MM.1S (cell line): ENCODE measurements at regions not wholly inside any gene's neighbourhood (a gene's known extent, or its start where the extent isn't known, plus 50 kb on each side); places are given as distances from the start of the nearest gene placed in this dataset.

ENCODE experiments used
- DNase-seq: peaks from one replicate; pipeline ENCODE4 v3.0.0-alpha.2; 2015
- H2AFZ ChIP-seq: fragments of 300-600 bp; sonication (generic); 2 replicates; pipeline ENCODE4 v1.6.0; 2016; ENCODE audit warnings: antibody characterized with exemption, low read length
- H3F3A ChIP-seq: fragments of 300-600 bp; sonication (generic); 2 replicates; pipeline ENCODE4 v1.6.1; 2016; ENCODE audit warnings: mild to moderate bottlenecking, antibody characterized with exemption, low read length, moderate library complexity, mixed read lengths; ENCODE audit not compliant: insufficient read depth
- H3K27ac ChIP-seq: fragments of 300-600 bp; sonication (generic); 2 replicates; pipeline ENCODE4 v1.5.1; 2016; ENCODE audit warnings: mild to moderate bottlenecking, low read length
- H3K27me3 ChIP-seq: fragments of 300-600 bp; sonication (generic); replicated peaks from 2 replicates; pipeline ENCODE4 v1.6.0; 2016; ENCODE audit warnings: low read length; ENCODE audit not compliant: insufficient read depth
- H3K36me3 ChIP-seq: fragments of 300-600 bp; sonication (generic); replicated peaks from 2 replicates; pipeline ENCODE4 v1.6.1; 2016; ENCODE audit warnings: mild to moderate bottlenecking, low read length, mixed read lengths; ENCODE audit not compliant: insufficient read depth
- H3K4me1 ChIP-seq: fragments of 300-600 bp; sonication (generic); 2 replicates; pipeline ENCODE4 v1.6.1; 2016; ENCODE audit warnings: low read length, mixed read lengths
- H3K4me2 ChIP-seq: fragments of 300-600 bp; sonication (generic); 2 replicates; pipeline ENCODE4 v1.6.0; 2016; ENCODE audit warnings: low read depth, low read length
- H3K4me3 ChIP-seq: fragments of 300-600 bp; sonication (generic); 2 replicates; pipeline ENCODE4 v1.5.1; 2016; ENCODE audit warnings: low read length, mixed read lengths
- H3K79me2 ChIP-seq: fragments of 300-600 bp; sonication (generic); 2 replicates; pipeline ENCODE4 v1.6.1; 2016; ENCODE audit warnings: mixed run types, low read length, mixed read lengths
- H3K9ac ChIP-seq: fragments of 300-600 bp; sonication (generic); 2 replicates; pipeline ENCODE4 v1.6.1; 2016; ENCODE audit warnings: low read length, mixed read lengths
- H3K9me2 ChIP-seq: fragments of 300-600 bp; sonication (generic); replicated peaks from 2 replicates; pipeline ENCODE4 v1.6.1; 2016; ENCODE audit warnings: mild to moderate bottlenecking, low read length, mixed read lengths; ENCODE audit not compliant: insufficient read depth
- H3K9me3 ChIP-seq: fragments of 300-600 bp; sonication (generic); replicated peaks from 2 replicates; pipeline ENCODE4 v1.6.1; 2016; ENCODE audit warnings: mild to moderate bottlenecking, low read length, mixed read lengths; ENCODE audit not compliant: insufficient read depth
- H4K20me1 ChIP-seq: fragments of 300-600 bp; sonication (generic); 2 replicates; pipeline ENCODE4 v1.6.1; 2016; ENCODE audit warnings: mild to moderate bottlenecking, low read length, moderate library complexity, mixed read lengths; ENCODE audit not compliant: insufficient read depth
- EZH2 ChIP-seq: fragments of 300-600 bp; sonication (generic); optimal IDR thresholded peaks from 2 replicates; pipeline ENCODE3; 2017; ENCODE audit warnings: low read depth, mild to moderate bottlenecking, antibody characterized with exemption, low read length, mixed read lengths
- EZH2phosphoT487 ChIP-seq: fragments of 300-600 bp; sonication (generic); IDR thresholded peaks from 2 replicates; pipeline ENCODE4 v1.6.1; 2018; ENCODE audit warnings: antibody characterized with exemption, low read length
- TF ChIP-seq, protein P1 (sequence below): fragments of 300-600 bp; sonication (generic); IDR thresholded peaks from 2 replicates; pipeline ENCODE4 v1.5.1; 2016; ENCODE audit warnings: antibody characterized with exemption, low read length, mixed read lengths

DNA sequence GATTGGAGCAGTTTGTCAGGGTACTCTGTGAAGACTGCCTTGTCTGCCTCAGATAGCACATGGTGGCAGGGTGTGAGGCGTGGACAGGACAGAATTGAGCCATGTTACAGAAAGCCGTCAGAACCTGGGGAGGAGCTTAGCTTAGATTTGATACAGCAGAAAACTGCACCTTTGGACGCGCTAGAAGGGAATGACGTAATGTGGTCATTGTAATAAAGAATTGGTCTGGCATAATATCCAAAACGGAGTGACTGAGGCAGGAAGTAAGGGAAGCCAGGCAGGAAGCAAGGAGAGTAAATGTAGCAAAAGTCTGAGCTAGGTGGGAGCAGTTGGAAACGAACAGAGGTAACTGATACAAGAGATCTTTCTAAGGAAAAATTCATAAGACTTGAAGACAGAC is 140.2 kb downstream of the CYB561 start:
- Histone ChIP-seq H3K9ac (no peak overlapping the region), H3K27ac (no peak overlapping the region), H3K9me2 (no peaks in the 10 kb centered on the region), H3K36me3 (no peaks in the 10 kb centered on the region), H3K4me1 (no peaks in the 10 kb centered on the region), H3K4me3 (no peak overlapping the region), H2AFZ (no peak overlapping the region), H3K9me3 (no peaks in the 10 kb centered on the region), H3K4me2 (no peak overlapping the region), H3K27me3 (no peaks in the 10 kb centered on the region), H3K79me2 (no peaks in the 10 kb centered on the region), H3F3A (no peaks in the 10 kb centered on the region), H4K20me1 (no peaks in the 10 kb centered on the region)
- DNase-seq = no peak
- TF ChIP-seq EZH2phosphoT487 (no peak), EZH2 (no peak)
- TF ChIP-seq, protein P1, sequence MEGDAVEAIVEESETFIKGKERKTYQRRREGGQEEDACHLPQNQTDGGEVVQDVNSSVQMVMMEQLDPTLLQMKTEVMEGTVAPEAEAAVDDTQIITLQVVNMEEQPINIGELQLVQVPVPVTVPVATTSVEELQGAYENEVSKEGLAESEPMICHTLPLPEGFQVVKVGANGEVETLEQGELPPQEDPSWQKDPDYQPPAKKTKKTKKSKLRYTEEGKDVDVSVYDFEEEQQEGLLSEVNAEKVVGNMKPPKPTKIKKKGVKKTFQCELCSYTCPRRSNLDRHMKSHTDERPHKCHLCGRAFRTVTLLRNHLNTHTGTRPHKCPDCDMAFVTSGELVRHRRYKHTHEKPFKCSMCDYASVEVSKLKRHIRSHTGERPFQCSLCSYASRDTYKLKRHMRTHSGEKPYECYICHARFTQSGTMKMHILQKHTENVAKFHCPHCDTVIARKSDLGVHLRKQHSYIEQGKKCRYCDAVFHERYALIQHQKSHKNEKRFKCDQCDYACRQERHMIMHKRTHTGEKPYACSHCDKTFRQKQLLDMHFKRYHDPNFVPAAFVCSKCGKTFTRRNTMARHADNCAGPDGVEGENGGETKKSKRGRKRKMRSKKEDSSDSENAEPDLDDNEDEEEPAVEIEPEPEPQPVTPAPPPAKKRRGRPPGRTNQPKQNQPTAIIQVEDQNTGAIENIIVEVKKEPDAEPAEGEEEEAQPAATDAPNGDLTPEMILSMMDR = no peak

DNA sequence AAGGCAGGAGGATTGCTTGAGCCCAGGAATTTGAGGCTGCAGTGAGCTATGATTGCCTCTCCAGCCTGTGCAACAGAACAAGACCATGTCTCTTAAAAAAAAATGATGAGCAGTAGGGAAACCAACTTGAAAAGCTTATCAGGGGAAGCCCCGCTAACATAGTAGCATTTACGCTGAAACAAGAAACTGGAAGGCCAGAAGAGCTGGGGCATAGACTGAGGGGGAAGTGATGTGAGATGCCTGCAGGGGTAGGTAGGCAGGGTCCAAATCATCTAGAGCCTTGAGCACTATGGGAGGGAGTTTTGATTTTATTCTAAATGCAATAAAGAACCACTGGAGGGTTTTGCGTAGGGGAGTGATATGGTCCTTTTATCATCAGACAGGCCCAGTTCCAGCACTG is 139.3 kb downstream of the CYB561 start:
- H3K9ac ChIP-seq = no peak overlapping the region
- no peaks in the 10 kb centered on the region for H3K79me2 ChIP-seq
- H3K9me3 ChIP-seq = no peaks in the 10 kb centered on the region
- no peaks in the 10 kb centered on the region for H4K20me1 ChIP-seq
- no peaks in the 10 kb centered on the region for H3K9me2 ChIP-seq
- no peak overlapping the region for H2AFZ ChIP-seq
- H3K36me3 ChIP-seq = no peaks in the 10 kb centered on the region
- H3K27me3 ChIP-seq = no peaks in the 10 kb centered on the region
- no peak overlapping the region for H3K27ac ChIP-seq
- no peaks in the 10 kb centered on the region for H3F3A ChIP-seq
- H3K4me2 ChIP-seq = no peak overlapping the region
- TF ChIP-seq, protein P1 = no peak
- TF ChIP-seq EZH2 (no peak), EZH2phosphoT487 (no peak)
- no peak overlapping the region for H3K4me3 ChIP-seq
- H3K4me1 ChIP-seq = no peaks in the 10 kb centered on the region
- no peak for DNase-seq

DNA sequence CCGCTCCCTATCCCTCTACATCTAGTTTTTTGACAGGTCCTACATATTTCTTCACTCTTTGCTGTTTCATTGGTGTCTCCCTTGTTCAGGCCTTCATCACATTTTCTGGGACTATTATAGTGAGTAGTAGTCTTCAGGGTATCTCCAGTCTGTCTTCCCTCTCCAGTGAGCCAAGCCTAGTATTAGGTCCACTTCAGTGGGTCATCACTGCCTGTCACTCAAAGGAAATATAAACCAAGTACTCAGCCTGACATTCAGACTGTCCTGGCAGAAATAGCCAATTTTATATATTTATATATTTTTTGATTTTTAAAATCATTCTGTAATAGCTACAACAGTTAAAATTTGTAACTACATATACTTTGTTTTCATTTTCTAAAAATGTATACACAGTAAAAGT is 137.8 kb downstream of the CYB561 start:
- Histone ChIP-seq H3K79me2 (no peaks in the 10 kb centered on the region), H3K27me3 (no peaks in the 10 kb centered on the region), H3K4me3 (no peak overlapping the region), H3K9ac (no peak overlapping the region), H3F3A (no peaks in the 10 kb centered on the region), H2AFZ (no peak overlapping the region), H3K27ac (no peak overlapping the region), H3K9me2 (no peaks in the 10 kb centered on the region), H4K20me1 (no peaks in the 10 kb centered on the region), H3K9me3 (no peaks in the 10 kb centered on the region), H3K4me1 (no peaks in the 10 kb centered on the region), H3K36me3 (no peaks in the 10 kb centered on the region), H3K4me2 (no peak overlapping the region)
- DNase-seq = no peak
- no peak for TF ChIP-seq EZH2
- no peak for TF ChIP-seq EZH2phosphoT487
- TF ChIP-seq, protein P1 = no peak
